ENCODE measurements at regions not wholly inside any gene's neighbourhood (a gene's known extent, or its start where the extent isn't known, plus 50 kb on each side); places are given as distances from the start of the nearest gene placed in this dataset.

DNA sequence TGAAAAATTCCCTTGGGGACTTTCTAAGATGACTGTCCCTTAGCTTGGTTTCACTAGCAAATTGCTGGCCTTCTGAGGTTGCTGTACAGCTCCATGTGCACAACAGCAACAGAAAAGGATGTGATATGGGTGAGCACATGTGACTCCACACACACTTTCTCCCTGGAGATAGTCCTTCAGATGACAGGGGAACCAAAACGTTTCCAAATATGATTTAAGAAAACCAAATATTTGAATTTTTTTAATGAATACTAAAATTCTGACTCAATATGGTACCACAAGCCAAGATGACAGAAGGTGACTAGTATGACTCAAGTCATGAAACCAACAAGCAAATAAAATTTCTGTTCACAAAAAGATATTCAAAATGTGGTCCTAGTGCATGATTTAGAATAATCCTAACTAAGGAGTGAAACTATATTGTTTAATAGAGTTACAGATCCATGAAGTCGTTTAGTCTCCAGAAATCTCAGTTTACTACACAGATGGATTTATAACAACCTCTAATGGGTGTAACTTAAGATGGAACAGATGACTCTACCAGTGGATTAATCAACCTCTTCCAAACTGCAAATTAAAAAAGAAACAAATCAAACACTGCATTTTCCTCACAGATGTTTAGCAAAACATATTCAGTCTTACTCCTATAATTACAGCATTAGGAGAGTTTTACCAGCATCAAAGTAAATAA lies 144.8 kb upstream of the PIK3R1 start (continued):
- TF ChIP-seq SKIL (IDR thresholded peaks at IDR 0.05; ENCODE audit: low read depth, poor library complexity, severe bottlenecking) = peak; percentile 57
- peak; percentile 60 to 68 for TF ChIP-seq IKZF2 (IDR thresholded peaks at IDR 0.05)
- TF ChIP-seq BCL11A (IDR thresholded peaks at IDR 0.05; ENCODE audit: low read depth, low read length) = peak; percentile 46; the same call in 1 of the 2 replicates
- peak; percentile 90 for TF ChIP-seq EED (IDR thresholded peaks at IDR 0.05; ENCODE audit: low read depth)
- TF ChIP-seq HDGF (IDR thresholded peaks at IDR 0.05) = no peak
- peak; percentile 97 for TF ChIP-seq ZNF217 (IDR thresholded peaks at IDR 0.05)
- peak; percentile 81; the same call in 1 of the 3 replicates for TF ChIP-seq POU2F2 (IDR thresholded peaks at IDR 0.05; ENCODE audit: borderline replicate concordance, low read depth, low read length)
- TF ChIP-seq, protein P1, sequence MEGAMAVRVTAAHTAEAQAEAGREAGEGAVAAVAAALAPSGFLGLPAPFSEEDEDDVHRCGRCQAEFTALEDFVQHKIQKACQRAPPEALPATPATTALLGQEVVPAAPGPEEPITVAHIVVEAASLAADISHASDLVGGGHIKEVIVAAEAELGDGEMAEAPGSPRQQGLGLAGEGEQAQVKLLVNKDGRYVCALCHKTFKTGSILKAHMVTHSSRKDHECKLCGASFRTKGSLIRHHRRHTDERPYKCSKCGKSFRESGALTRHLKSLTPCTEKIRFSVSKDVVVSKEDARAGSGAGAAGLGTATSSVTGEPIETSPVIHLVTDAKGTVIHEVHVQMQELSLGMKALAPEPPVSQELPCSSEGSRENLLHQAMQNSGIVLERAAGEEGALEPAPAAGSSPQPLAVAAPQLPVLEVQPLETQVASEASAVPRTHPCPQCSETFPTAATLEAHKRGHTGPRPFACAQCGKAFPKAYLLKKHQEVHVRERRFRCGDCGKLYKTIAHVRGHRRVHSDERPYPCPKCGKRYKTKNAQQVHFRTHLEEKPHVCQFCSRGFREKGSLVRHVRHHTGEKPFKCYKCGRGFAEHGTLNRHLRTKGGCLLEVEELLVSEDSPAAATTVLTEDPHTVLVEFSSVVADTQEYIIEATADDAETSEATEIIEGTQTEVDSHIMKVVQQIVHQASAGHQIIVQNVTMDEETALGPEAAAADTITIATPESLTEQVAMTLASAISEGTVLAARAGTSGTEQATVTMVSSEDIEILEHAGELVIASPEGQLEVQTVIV (IDR thresholded peaks at IDR 0.05; ENCODE audit: borderline replicate concordance, partially characterized antibody) = no peak
- TF ChIP-seq BCLAF1 (IDR thresholded peaks at IDR 0.05) = no peak
- TF ChIP-seq ETV6 (conservative IDR thresholded peaks at IDR 0.05 in 1 of 2, IDR thresholded peaks at IDR 0.05 in 1 of 2; ENCODE audit: borderline replicate concordance in 1 of 2, low read depth in 1 of 2) = no peak
- peak; percentile 95 for TF ChIP-seq RUNX3 (IDR thresholded peaks at IDR 0.05; ENCODE audit: low read length)
- TF ChIP-seq, protein P2, sequence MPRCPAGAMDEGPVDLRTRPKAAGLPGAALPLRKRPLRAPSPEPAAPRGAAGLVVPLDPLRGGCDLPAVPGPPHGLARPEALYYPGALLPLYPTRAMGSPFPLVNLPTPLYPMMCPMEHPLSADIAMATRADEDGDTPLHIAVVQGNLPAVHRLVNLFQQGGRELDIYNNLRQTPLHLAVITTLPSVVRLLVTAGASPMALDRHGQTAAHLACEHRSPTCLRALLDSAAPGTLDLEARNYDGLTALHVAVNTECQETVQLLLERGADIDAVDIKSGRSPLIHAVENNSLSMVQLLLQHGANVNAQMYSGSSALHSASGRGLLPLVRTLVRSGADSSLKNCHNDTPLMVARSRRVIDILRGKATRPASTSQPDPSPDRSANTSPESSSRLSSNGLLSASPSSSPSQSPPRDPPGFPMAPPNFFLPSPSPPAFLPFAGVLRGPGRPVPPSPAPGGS (IDR thresholded peaks at IDR 0.05; ENCODE audit: borderline replicate concordance, insufficient read depth, low read depth, low read length, poor library complexity, severe bottlenecking) = no peak
- peak; percentile 68; the same call in 1 of the 2 replicates for TF ChIP-seq MTA3 (IDR thresholded peaks at IDR 0.05; ENCODE audit: borderline replicate concordance, low read length)
- no peak for TF ChIP-seq PAX8 (IDR thresholded peaks at IDR 0.05)
- TF ChIP-seq, protein P3, sequence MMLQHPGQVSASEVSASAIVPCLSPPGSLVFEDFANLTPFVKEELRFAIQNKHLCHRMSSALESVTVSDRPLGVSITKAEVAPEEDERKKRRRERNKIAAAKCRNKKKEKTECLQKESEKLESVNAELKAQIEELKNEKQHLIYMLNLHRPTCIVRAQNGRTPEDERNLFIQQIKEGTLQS (IDR thresholded peaks at IDR 0.05; ENCODE audit: borderline replicate concordance, extremely low read depth, low read depth, low read length) = no peak
- TF ChIP-seq, protein P4, sequence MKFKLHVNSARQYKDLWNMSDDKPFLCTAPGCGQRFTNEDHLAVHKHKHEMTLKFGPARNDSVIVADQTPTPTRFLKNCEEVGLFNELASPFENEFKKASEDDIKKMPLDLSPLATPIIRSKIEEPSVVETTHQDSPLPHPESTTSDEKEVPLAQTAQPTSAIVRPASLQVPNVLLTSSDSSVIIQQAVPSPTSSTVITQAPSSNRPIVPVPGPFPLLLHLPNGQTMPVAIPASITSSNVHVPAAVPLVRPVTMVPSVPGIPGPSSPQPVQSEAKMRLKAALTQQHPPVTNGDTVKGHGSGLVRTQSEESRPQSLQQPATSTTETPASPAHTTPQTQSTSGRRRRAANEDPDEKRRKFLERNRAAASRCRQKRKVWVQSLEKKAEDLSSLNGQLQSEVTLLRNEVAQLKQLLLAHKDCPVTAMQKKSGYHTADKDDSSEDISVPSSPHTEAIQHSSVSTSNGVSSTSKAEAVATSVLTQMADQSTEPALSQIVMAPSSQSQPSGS (IDR thresholded peaks at IDR 0.05; ENCODE audit: low read length) = peak; percentile 86
- TF ChIP-seq CBX5 (IDR thresholded peaks at IDR 0.05; ENCODE audit: low read depth) = peak; percentile 63; the same call in 1 of the 2 replicates
- peak; percentile 67 for TF ChIP-seq CREB1 (IDR thresholded peaks at IDR 0.05; ENCODE audit: low read depth)
